Activated naive CD8-positive, alpha-beta T cell treated with anti-CD3 and anti-CD28 coated beads, Interleukin-2, amount 10 ng/mL, durations not matched to agents 7 days and 5 days (primary cell): ENCODE measurements at regions not wholly inside any gene's neighbourhood (a gene's known extent, or its start where the extent isn't known, plus 50 kb on each side); places are given as distances from the start of the nearest gene placed in this dataset.

ENCODE experiments used
- ATAC-seq: fragments of 150-1000 bp; cut with Tn5 transposase; one replicate; pipeline ENCODE4 v1.10.0; 2021; ENCODE audit warnings: low read depth, moderate library complexity
- POLR2A ChIA-PET: fragments of 350-600 bp; sonication (Branson Sonifier 250); formaldehyde crosslinking; loops from one replicate; lab custom pipeline; 2021; ENCODE audit warnings: antibody characterized with exemption; lab: Charles Lee
- DNase-seq: peaks from one replicate; pipeline ENCODE4 v3.0.0; 2021
- H3K27ac Mint-ChIP-seq: one replicate; pipeline ENCODE4 v1.8.0; 2022; ENCODE audit warnings: mild to moderate bottlenecking, mixed read lengths
- H3K27me3 Mint-ChIP-seq: one replicate; pipeline ENCODE4 v1.8.0; 2022; ENCODE audit warnings: mild to moderate bottlenecking, moderate library complexity, mixed read lengths
- H3K36me3 Mint-ChIP-seq: one replicate; pipeline ENCODE4 v1.8.0; 2021; ENCODE audit warnings: mild to moderate bottlenecking, mixed read lengths
- H3K4me1 Mint-ChIP-seq: one replicate; pipeline ENCODE4 v1.8.0; 2021; ENCODE audit warnings: mixed read lengths
- H3K4me3 Mint-ChIP-seq: one replicate; pipeline ENCODE4 v1.8.0; 2022; ENCODE audit warnings: mild to moderate bottlenecking, moderate library complexity, mixed read lengths
- H3K9me3 Mint-ChIP-seq: one replicate; pipeline ENCODE4 v1.8.0; 2021; ENCODE audit warnings: mixed read lengths

- DNase-seq (no peak), ATAC-seq (no peak)
- Mint-ChIP-seq H3K4me3 (no peak overlapping the region), H3K27me3 (peaks cover 2% of the 10 kb centered on the region), H3K4me1 (no peaks in the 10 kb centered on the region), H3K36me3 (no peaks in the 10 kb centered on the region), H3K27ac (no peak overlapping the region), H3K9me3 (no peaks in the 10 kb centered on the region)
- POLR2A ChIA-PET: no interaction called here
Observed at GRCh38 chr3:159151130-159151529, 349.3 kb downstream of the MFSD1 start.

GRCh38 chr3:159157275-159157674 is 355.4 kb downstream of the MFSD1 start:
- ATAC-seq (no peak), DNase-seq (no peak)
- no peak overlapping the region for H3K4me3 Mint-ChIP-seq
- H3K9me3 Mint-ChIP-seq: no peaks in the 10 kb centered on the region
- no peaks in the 10 kb centered on the region for H3K36me3 Mint-ChIP-seq
- no peak overlapping the region for H3K27ac Mint-ChIP-seq
- no peaks in the 10 kb centered on the region for H3K4me1 Mint-ChIP-seq
- POLR2A ChIA-PET: no interaction called here
- no peaks in the 10 kb centered on the region for H3K27me3 Mint-ChIP-seq

GRCh38 chr3:159158213-159158612 is 356.4 kb downstream of the MFSD1 start:
- Mint-ChIP-seq H3K36me3 (no peaks in the 10 kb centered on the region), H3K27ac (no peak overlapping the region), H3K4me3 (no peak overlapping the region), H3K4me1 (no peaks in the 10 kb centered on the region), H3K9me3 (no peaks in the 10 kb centered on the region), H3K27me3 (no peaks in the 10 kb centered on the region)
- POLR2A ChIA-PET: no interaction called here
- no peak for DNase-seq
- ATAC-seq: no peak

- no peaks in the 10 kb centered on the region for H3K9me3 Mint-ChIP-seq
Observed at GRCh38 chr3:159158801-159159200, 356.9 kb downstream of the MFSD1 start.

GRCh38 chr3:159159546-159159945 is 357.7 kb downstream of the MFSD1 start:
- ATAC-seq: no peak

More at GRCh38 chr3:159158801-159159200, 356.9 kb downstream of the MFSD1 start:
- H3K4me1 Mint-ChIP-seq: no peaks in the 10 kb centered on the region
- H3K4me3 Mint-ChIP-seq: no peak overlapping the region
- no peak for DNase-seq
- POLR2A ChIA-PET: no interaction called here
- no peak for ATAC-seq
- no peaks in the 10 kb centered on the region for H3K36me3 Mint-ChIP-seq
- no peaks in the 10 kb centered on the region for H3K27me3 Mint-ChIP-seq
- no peak overlapping the region for H3K27ac Mint-ChIP-seq

GRCh38 chr3:159163656-159164055 is 361.8 kb downstream of the MFSD1 start:
- Mint-ChIP-seq H3K27ac (no peak overlapping the region), H3K27me3 (no peaks in the 10 kb centered on the region), H3K4me1 (no peaks in the 10 kb centered on the region), H3K4me3 (no peak overlapping the region), H3K36me3 (no peaks in the 10 kb centered on the region), H3K9me3 (no peaks in the 10 kb centered on the region)
- DNase-seq (no peak), ATAC-seq (no peak)
- POLR2A ChIA-PET: no interaction called here

More at GRCh38 chr3:159159546-159159945, 357.7 kb downstream of the MFSD1 start:
- Mint-ChIP-seq H3K27ac (no peak overlapping the region), H3K27me3 (no peaks in the 10 kb centered on the region), H3K9me3 (no peaks in the 10 kb centered on the region), H3K36me3 (no peaks in the 10 kb centered on the region), H3K4me1 (no peaks in the 10 kb centered on the region), H3K4me3 (no peak overlapping the region)
- DNase-seq: no peak
- POLR2A ChIA-PET: no interaction called here

GRCh38 chr3:159165961-159166360 is 364.1 kb downstream of the MFSD1 start:
- ATAC-seq: no peak
- DNase-seq: no peak
- Mint-ChIP-seq H3K9me3 (no peaks in the 10 kb centered on the region), H3K36me3 (no peaks in the 10 kb centered on the region), H3K27me3 (no peaks in the 10 kb centered on the region), H3K4me1 (no peaks in the 10 kb centered on the region), H3K4me3 (no peak overlapping the region), H3K27ac (no peak overlapping the region)
- POLR2A ChIA-PET: no interaction called here

GRCh38 chr3:159166899-159167586 is 365.2 kb downstream of the MFSD1 start:
- no peaks in the 10 kb centered on the region for H3K27me3 Mint-ChIP-seq
- no peak overlapping the region for H3K4me3 Mint-ChIP-seq
- no peaks in the 10 kb centered on the region for H3K4me1 Mint-ChIP-seq
- POLR2A ChIA-PET: no interaction called here
- ATAC-seq (no peak), DNase-seq (no peak)
- no peaks in the 10 kb centered on the region for H3K36me3 Mint-ChIP-seq
- no peaks in the 10 kb centered on the region for H3K9me3 Mint-ChIP-seq
- no peak overlapping the region for H3K27ac Mint-ChIP-seq

GRCh38 chr3:159168788-159169187 is 366.9 kb downstream of the MFSD1 start:
- H3K27ac Mint-ChIP-seq: no peak overlapping the region

GRCh38 chr3:159169828-159170227 is 368.0 kb downstream of the MFSD1 start:
- Mint-ChIP-seq H3K27ac (no peak overlapping the region), H3K4me3 (no peak overlapping the region), H3K4me1 (no peaks in the 10 kb centered on the region), H3K36me3 (no peaks in the 10 kb centered on the region), H3K9me3 (no peaks in the 10 kb centered on the region), H3K27me3 (no peaks in the 10 kb centered on the region)
- POLR2A ChIA-PET: no interaction called here
- ATAC-seq (no peak), DNase-seq (no peak)

More at GRCh38 chr3:159168788-159169187, 366.9 kb downstream of the MFSD1 start:
- H3K4me3 Mint-ChIP-seq: no peak overlapping the region
- POLR2A ChIA-PET: no interaction called here
- DNase-seq (no peak), ATAC-seq (no peak)
- H3K4me1 Mint-ChIP-seq: no peaks in the 10 kb centered on the region
- H3K27me3 Mint-ChIP-seq: no peaks in the 10 kb centered on the region
- H3K36me3 Mint-ChIP-seq: no peaks in the 10 kb centered on the region
- H3K9me3 Mint-ChIP-seq: no peaks in the 10 kb centered on the region

- no peaks in the 10 kb centered on the region for H3K9me3 Mint-ChIP-seq
- no peak overlapping the region for H3K4me3 Mint-ChIP-seq
- H3K4me1 Mint-ChIP-seq: no peaks in the 10 kb centered on the region
- H3K36me3 Mint-ChIP-seq: no peaks in the 10 kb centered on the region
- DNase-seq (no peak), ATAC-seq (no peak)
- H3K27ac Mint-ChIP-seq: no peak overlapping the region
- H3K27me3 Mint-ChIP-seq: no peaks in the 10 kb centered on the region
- POLR2A ChIA-PET: no interaction called here
Observed at GRCh38 chr3:159170436-159171003, 368.7 kb downstream of the MFSD1 start.

GRCh38 chr3:159171333-159171732 is 369.5 kb downstream of the MFSD1 start:
- H3K27ac Mint-ChIP-seq: no peak overlapping the region
- DNase-seq (no peak), ATAC-seq (no peak)

GRCh38 chr3:159172473-159172872 is 370.6 kb downstream of the MFSD1 start:
- DNase-seq: no peak
- H3K9me3 Mint-ChIP-seq: no peaks in the 10 kb centered on the region
- ATAC-seq: no peak
- no peaks in the 10 kb centered on the region for H3K36me3 Mint-ChIP-seq
- H3K27ac Mint-ChIP-seq: no peak overlapping the region
- no peaks in the 10 kb centered on the region for H3K27me3 Mint-ChIP-seq
- POLR2A ChIA-PET: no interaction called here
- H3K4me1 Mint-ChIP-seq: no peaks in the 10 kb centered on the region
- H3K4me3 Mint-ChIP-seq: no peak overlapping the region

More at GRCh38 chr3:159171333-159171732, 369.5 kb downstream of the MFSD1 start:
- Mint-ChIP-seq H3K27me3 (no peaks in the 10 kb centered on the region), H3K36me3 (no peaks in the 10 kb centered on the region), H3K4me1 (no peaks in the 10 kb centered on the region), H3K4me3 (no peak overlapping the region), H3K9me3 (no peaks in the 10 kb centered on the region)
- POLR2A ChIA-PET: no interaction called here
